ENCODE measurements at regions not wholly inside any gene's neighbourhood (a gene's known extent, or its start where the extent isn't known, plus 50 kb on each side); places are given as distances from the start of the nearest gene placed in this dataset.
A peak's percentile ranks its signal among the peaks of the same experiment; 100 is the strongest.

- peak; percentile 72 for DNase-seq (ENCODE audit: low read depth)
- TF ChIP-seq, protein P1, sequence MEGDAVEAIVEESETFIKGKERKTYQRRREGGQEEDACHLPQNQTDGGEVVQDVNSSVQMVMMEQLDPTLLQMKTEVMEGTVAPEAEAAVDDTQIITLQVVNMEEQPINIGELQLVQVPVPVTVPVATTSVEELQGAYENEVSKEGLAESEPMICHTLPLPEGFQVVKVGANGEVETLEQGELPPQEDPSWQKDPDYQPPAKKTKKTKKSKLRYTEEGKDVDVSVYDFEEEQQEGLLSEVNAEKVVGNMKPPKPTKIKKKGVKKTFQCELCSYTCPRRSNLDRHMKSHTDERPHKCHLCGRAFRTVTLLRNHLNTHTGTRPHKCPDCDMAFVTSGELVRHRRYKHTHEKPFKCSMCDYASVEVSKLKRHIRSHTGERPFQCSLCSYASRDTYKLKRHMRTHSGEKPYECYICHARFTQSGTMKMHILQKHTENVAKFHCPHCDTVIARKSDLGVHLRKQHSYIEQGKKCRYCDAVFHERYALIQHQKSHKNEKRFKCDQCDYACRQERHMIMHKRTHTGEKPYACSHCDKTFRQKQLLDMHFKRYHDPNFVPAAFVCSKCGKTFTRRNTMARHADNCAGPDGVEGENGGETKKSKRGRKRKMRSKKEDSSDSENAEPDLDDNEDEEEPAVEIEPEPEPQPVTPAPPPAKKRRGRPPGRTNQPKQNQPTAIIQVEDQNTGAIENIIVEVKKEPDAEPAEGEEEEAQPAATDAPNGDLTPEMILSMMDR (conservative IDR thresholded peaks at IDR 0.05; ENCODE audit: low read depth, low read length): no peak
- H3K4me3 ChIP-seq (ENCODE audit: low read depth, low read length): no peak overlapping the region
These were observed 126.4 kb upstream of the E2F8 start for GRCh38 chr11:19366992-19367709.

DNA sequence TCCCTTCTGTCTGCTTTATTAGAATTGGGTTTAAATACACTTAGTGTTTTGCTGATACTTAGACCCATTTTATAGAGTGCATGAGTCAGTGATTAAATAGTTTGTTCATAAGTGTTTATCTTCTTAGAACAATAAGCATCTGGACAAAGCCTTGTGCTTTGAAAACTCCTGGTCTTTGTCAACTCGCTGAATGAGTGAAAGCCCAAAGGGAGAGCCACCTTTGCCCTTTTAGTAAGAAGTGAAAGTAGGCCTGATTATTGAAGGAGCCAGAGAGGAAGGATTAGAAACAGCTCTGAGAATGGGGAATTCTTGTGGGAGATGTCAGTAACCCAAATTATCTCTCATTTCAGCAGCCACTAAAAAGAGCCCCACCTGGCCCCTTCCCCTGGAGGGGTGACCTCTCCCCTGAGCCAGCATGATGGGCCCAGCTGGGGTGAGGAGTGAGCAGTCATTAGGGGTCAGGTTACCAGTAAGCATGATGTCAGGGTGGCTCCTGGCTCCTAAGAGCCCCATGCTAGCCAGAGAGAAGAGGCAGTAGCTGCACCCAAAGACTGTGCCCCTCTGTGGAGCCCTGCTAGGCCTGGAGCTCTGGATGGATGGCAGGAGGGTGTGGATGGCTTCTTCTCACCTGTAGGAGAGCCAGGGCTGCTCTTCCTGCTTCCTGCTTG is 125.1 kb upstream of the E2F8 start:
- TF ChIP-seq, protein P1 (conservative IDR thresholded peaks at IDR 0.05; ENCODE audit: low read depth, low read length): no peak
- no peak for DNase-seq (ENCODE audit: low read depth)
- H3K4me3 ChIP-seq (ENCODE audit: low read depth, low read length): no peak overlapping the region

GRCh38 chr11:19359221-19360000 is 118.7 kb upstream of the E2F8 start:
- no peak overlapping the region for H3K4me3 ChIP-seq (ENCODE audit: low read depth, low read length)
- peak; percentile 75 for DNase-seq (ENCODE audit: low read depth)
- TF ChIP-seq, protein P1 (conservative IDR thresholded peaks at IDR 0.05; ENCODE audit: low read depth, low read length): no peak

- H3K4me3 ChIP-seq (ENCODE audit: low read depth, low read length): no peak overlapping the region
- no peak for DNase-seq (ENCODE audit: low read depth)
- TF ChIP-seq, protein P1 (conservative IDR thresholded peaks at IDR 0.05; ENCODE audit: low read depth, low read length): no peak
These were observed 117.2 kb upstream of the E2F8 start for GRCh38 chr11:19357943-19358342.

DNA sequence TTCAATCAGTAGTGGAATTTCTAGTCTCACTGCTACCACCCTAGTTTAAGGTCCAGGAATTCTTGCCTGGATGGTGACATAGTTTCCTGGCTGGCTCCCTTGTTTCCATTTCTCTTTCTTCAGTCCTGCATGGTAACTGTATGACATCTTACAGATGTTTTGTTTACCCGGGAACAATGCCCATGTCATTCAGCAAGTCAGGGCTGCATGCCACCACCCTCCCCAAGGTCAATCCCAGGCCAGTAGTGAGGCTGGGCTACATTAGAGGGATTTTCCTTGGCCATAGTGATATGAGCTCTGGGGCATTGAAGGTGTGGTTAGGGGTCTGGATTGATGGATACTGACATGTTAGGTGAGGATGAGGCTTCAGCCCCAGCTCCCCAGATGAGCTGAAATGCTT is 114.9 kb upstream of the E2F8 start:
- TF ChIP-seq, protein P1 (conservative IDR thresholded peaks at IDR 0.05; ENCODE audit: low read depth, low read length): no peak
- H3K4me3 ChIP-seq (ENCODE audit: low read depth, low read length): no peak overlapping the region
- DNase-seq (ENCODE audit: low read depth): no peak

GRCh38 chr11:19353287-19353850 is 112.6 kb upstream of the E2F8 start:
- TF ChIP-seq, protein P1 (conservative IDR thresholded peaks at IDR 0.05; ENCODE audit: low read depth, low read length): no peak
- no peak for DNase-seq (ENCODE audit: low read depth)
- H3K4me3 ChIP-seq (ENCODE audit: low read depth, low read length): no peak overlapping the region
